ENCODE measurements at regions not wholly inside any gene's neighbourhood (a gene's known extent, or its start where the extent isn't known, plus 50 kb on each side); places are given as distances from the start of the nearest gene placed in this dataset.
A peak's percentile ranks its signal among the peaks of the same experiment; 100 is the strongest.
"Not testable (repeated sequence)": the region's sequence is repeated elsewhere in the genome, so short reads cannot be mapped to it uniquely, and the experiment has no call there.

GRCh38 chr21:19523746-19524145, 1120.2 kb upstream of the TMPRSS15 start:
- DNase-seq (ENCODE audit: low spot score), result peak; percentile 5

- DNase-seq (ENCODE audit: low spot score), result no peak
These were observed 1125.4 kb upstream of the TMPRSS15 start for GRCh38 chr21:19529031-19529430.

- no peak for DNase-seq (ENCODE audit: low spot score)
These were observed 1131.8 kb upstream of the TMPRSS15 start for GRCh38 chr21:19535356-19535755.

- DNase-seq (ENCODE audit: low spot score), result no peak
These were observed 1133.5 kb upstream of the TMPRSS15 start for GRCh38 chr21:19537116-19537515.

GRCh38 chr21:19540287-19540686, 1136.7 kb upstream of the TMPRSS15 start:
- no peak for DNase-seq (ENCODE audit: low spot score)

GRCh38 chr21:19541602-19542001, 1138.0 kb upstream of the TMPRSS15 start:
- DNase-seq (ENCODE audit: low spot score), result no peak

GRCh38 chr21:19544493-19544892, 1140.9 kb upstream of the TMPRSS15 start:
- DNase-seq (ENCODE audit: low spot score), result not testable (repeated sequence)

GRCh38 chr21:19547951-19548840, 1144.6 kb upstream of the TMPRSS15 start:
- no peak for DNase-seq (ENCODE audit: low spot score)

- DNase-seq (ENCODE audit: low spot score), result no peak
These were observed 1150.5 kb upstream of the TMPRSS15 start for GRCh38 chr21:19553919-19554615.

- no peak for DNase-seq (ENCODE audit: low spot score)
These were observed 1153.5 kb upstream of the TMPRSS15 start for GRCh38 chr21:19557046-19557445.

- no peak for DNase-seq (ENCODE audit: low spot score)
These were observed 1153.9 kb upstream of the TMPRSS15 start for GRCh38 chr21:19557488-19557887.

- DNase-seq (ENCODE audit: low spot score), result no peak
These were observed 1162.0 kb upstream of the TMPRSS15 start for GRCh38 chr21:19565587-19565986.

- DNase-seq (ENCODE audit: low spot score), result no peak
These were observed 1163.4 kb upstream of the TMPRSS15 start for GRCh38 chr21:19566975-19567374.

GRCh38 chr21:19577381-19577780, 1173.8 kb upstream of the TMPRSS15 start:
- DNase-seq (ENCODE audit: low spot score), result no peak

- DNase-seq (ENCODE audit: low spot score), result no peak
These were observed 1186.5 kb upstream of the TMPRSS15 start for GRCh38 chr21:19590044-19590443.

GRCh38 chr21:19603011-19603593, 1199.5 kb upstream of the TMPRSS15 start:
- DNase-seq (ENCODE audit: low spot score), result no peak

- peak; percentile 1 for DNase-seq (ENCODE audit: low spot score)
These were observed 1204.6 kb upstream of the TMPRSS15 start for GRCh38 chr21:19608101-19608621.

GRCh38 chr21:19609611-19610010, 1206.0 kb upstream of the TMPRSS15 start:
- DNase-seq (ENCODE audit: low spot score), result no peak

GRCh38 chr21:19621837-19622496, 1218.4 kb upstream of the TMPRSS15 start:
- no peak for DNase-seq (ENCODE audit: low spot score)

- no peak for DNase-seq (ENCODE audit: low spot score)
These were observed 1237.4 kb upstream of the TMPRSS15 start for GRCh38 chr21:19640964-19641363.

- DNase-seq (ENCODE audit: low spot score), result no peak
These were observed 1244.8 kb upstream of the TMPRSS15 start for GRCh38 chr21:19648391-19648790.

- no peak for DNase-seq (ENCODE audit: low spot score)
These were observed 1279.9 kb upstream of the TMPRSS15 start for GRCh38 chr21:19683492-19683891.
